IMR-90 (cell line): ENCODE measurements at regions not wholly inside any gene's neighbourhood (a gene's known extent, or its start where the extent isn't known, plus 50 kb on each side); places are given as distances from the start of the nearest gene placed in this dataset.

Experiments used
- ATAC-seq: fragments of 200-7000 bp; cut with Tn5 transposase; 2 replicates; pipeline ENCODE4 v1.9.1; 2020; ENCODE audit warnings: low read depth, mild to moderate bottlenecking, moderate library complexity
- BruUV-seq: library from RNA; stranded (reverse); fragments of 400-500 nt; replicated peaks from 2 replicates; lab custom pipeline; 2021; lab: Mats Ljungman, UMichigan
- CTCF ChIA-PET: fragments of 300-600 bp; formaldehyde crosslinking; extraction: SDS; loops from one replicate; lab custom pipeline; 2021; ENCODE audit warnings: antibody characterized with exemption; lab: Yijun Ruan, JAX
- POLR2A ChIA-PET: fragments of 300-600 bp; sonication (Branson Sonifier 250); formaldehyde crosslinking; loops from one replicate; lab custom pipeline; 2022; ENCODE audit warnings: antibody characterized with exemption; ENCODE audit not compliant: unreplicated experiment; lab: Charles Lee
- DNase-seq: peaks from one replicate; pipeline ENCODE4 v3.0.0; 2013
- H2AFZ ChIP-seq: replicated peaks from 2 replicates; pipeline ENCODE3; 2013; ENCODE audit warnings: low read length, mild to moderate bottlenecking; ENCODE audit not compliant: poor library complexity
- H2AK5ac ChIP-seq: 2 replicates; pipeline ENCODE4 v1.6.1; 2013; ENCODE audit warnings: low read depth, low read length, inconsistent platforms
- H2AK9ac ChIP-seq: replicated peaks from 2 replicates; pipeline ENCODE3; 2013; ENCODE audit warnings: mild to moderate bottlenecking, low read depth, low read length, moderate library complexity; ENCODE audit not compliant: poor library complexity
- H2BK120ac ChIP-seq: 2 replicates; pipeline ENCODE4 v1.6.1; 2013; ENCODE audit warnings: low read depth, low read length, inconsistent platforms
- H2BK15ac ChIP-seq: 3 replicates; pipeline ENCODE4 v1.6.1; 2013; ENCODE audit warnings: low read depth, low read length, inconsistent platforms
- H2BK20ac ChIP-seq: 2 replicates; pipeline ENCODE4 v1.6.1; 2013; ENCODE audit warnings: low read depth, mild to moderate bottlenecking, inconsistent platforms, low read length, moderate library complexity
- H2BK5ac ChIP-seq: 2 replicates; pipeline ENCODE4 v1.6.1; 2013; ENCODE audit warnings: mild to moderate bottlenecking, low read depth, low read length, inconsistent platforms; ENCODE audit not compliant: poor library complexity, severe bottlenecking
- H3K14ac ChIP-seq: replicated peaks from 2 replicates; pipeline ENCODE4 v1.6.1; 2013; ENCODE audit warnings: low read depth, low read length, inconsistent platforms
- H3K18ac ChIP-seq: 2 replicates; pipeline ENCODE4 v1.6.1; 2013; ENCODE audit warnings: low read depth, low read length, control low read depth
- H3K23ac ChIP-seq: 2 replicates; pipeline ENCODE4 v1.6.1; 2013; ENCODE audit warnings: low read depth, low read length, inconsistent platforms
- H3K27ac ChIP-seq: 2 replicates; pipeline ENCODE4 v1.5.1; 2013; ENCODE audit warnings: mild to moderate bottlenecking, control low read depth, low read length; ENCODE audit not compliant: insufficient read depth
- H3K27me3 ChIP-seq: 2 replicates; pipeline ENCODE4 v1.6.1; 2013; ENCODE audit warnings: low read length; ENCODE audit not compliant: control insufficient read depth, insufficient read depth
- H3K36me3 ChIP-seq: 2 replicates; pipeline ENCODE4 v1.6.1; 2013; ENCODE audit warnings: low read length, mixed read lengths; ENCODE audit not compliant: control insufficient read depth, insufficient read depth
- H3K4ac ChIP-seq: 2 replicates; pipeline ENCODE4 v1.6.1; 2013; ENCODE audit warnings: low read depth, low read length, inconsistent platforms
- H3K4me1 ChIP-seq: 2 replicates; pipeline ENCODE4 v1.6.1; 2013; ENCODE audit warnings: low read length, mixed read lengths; ENCODE audit not compliant: control insufficient read depth, insufficient read depth
- H3K4me2 ChIP-seq: 2 replicates; pipeline ENCODE4 v1.6.1; 2013; ENCODE audit warnings: low read depth, mild to moderate bottlenecking, control low read depth, low read length, moderate library complexity
- H3K4me3 ChIP-seq: 2 replicates; pipeline ENCODE4 v1.5.1; 2013; ENCODE audit warnings: low read depth, mild to moderate bottlenecking, control low read depth, low read length, moderate library complexity; ENCODE audit not compliant: insufficient read depth
- H3K56ac ChIP-seq: 2 replicates; pipeline ENCODE4 v1.6.1; 2013; ENCODE audit warnings: low read length, inconsistent platforms; ENCODE audit not compliant: insufficient read depth; ENCODE audit errors: extremely low read depth
- H3K79me1 ChIP-seq, 2 experiments: 2 replicates each; pipeline ENCODE4 v1.6.1; 2013; ENCODE audit warnings: low read length in 2 of 2, inconsistent platforms in 1 of 2, low read depth in 1 of 2
- H3K9ac ChIP-seq: 2 replicates; pipeline ENCODE4 v1.6.1; 2013; ENCODE audit warnings: low read depth, low read length, control low read depth
- H3K9me1 ChIP-seq: 2 replicates; pipeline ENCODE4 v1.6.1; 2013; ENCODE audit warnings: low read length, inconsistent platforms; ENCODE audit not compliant: insufficient read depth
- H3K9me3 ChIP-seq: 2 replicates; pipeline ENCODE4 v1.6.1; 2013; ENCODE audit warnings: low read length; ENCODE audit not compliant: control insufficient read depth, insufficient read depth
- H4K20me1 ChIP-seq: 2 replicates; pipeline ENCODE4 v1.6.1; 2013; ENCODE audit warnings: low read length, inconsistent platforms; ENCODE audit not compliant: insufficient read depth
- H4K5ac ChIP-seq: 2 replicates; pipeline ENCODE4 v1.6.1; 2013; ENCODE audit warnings: mild to moderate bottlenecking, low read depth, low read length, control low read depth
- H4K8ac ChIP-seq, 2 experiments: 2 replicates each; pipeline ENCODE4 v1.6.1; 2013; ENCODE audit warnings: low read depth in 2 of 2, low read length in 2 of 2, control low read depth in 1 of 2, inconsistent platforms in 1 of 2
- H4K91ac ChIP-seq: 2 replicates; pipeline ENCODE4 v1.6.1; 2013; ENCODE audit warnings: low read depth, low read length, inconsistent platforms; ENCODE audit not compliant: insufficient read depth
- CTCF ChIP-seq: conservative IDR thresholded peaks from 2 replicates; pipeline ENCODE4 v1.5.1; 2012; ENCODE audit warnings: mild to moderate bottlenecking, low read depth, low read length, improper control_type of control experiment
- MXI1 ChIP-seq: IDR thresholded peaks from 2 replicates; pipeline ENCODE4 v1.6.1; 2012; ENCODE audit warnings: low read depth, mild to moderate bottlenecking, low read length, moderate library complexity, borderline replicate concordance
- SMC3 ChIP-seq: fragments of 150-350 bp; IDR thresholded peaks from 2 replicates; pipeline ENCODE4 v1.6.1; 2016; ENCODE audit warnings: low read depth, mild to moderate bottlenecking, antibody characterized with exemption, low read length, moderate library complexity
- WGBS, 2 experiments: methylation state at CpG; one replicate each; pipeline versions ENCODE4 v1.1.5 to v1.1.7; 2013; ENCODE audit warnings: missing lambda C conversion rate in 2 of 2; ENCODE audit not compliant: insufficient read length in 1 of 2; ENCODE audit errors: extremely low coverage in 2 of 2; 5-methylcytosine and 5-hydroxymethylcytosine counted together
- dilution Hi-C: fragments of 300-500 bp; cut with HindIII; formaldehyde crosslinking; loops from one replicate; pipeline ENCODE4 v1.14.3; 2018; ENCODE audit warnings: low sequenced_read_pairs; ENCODE audit not compliant: unreplicated experiment
- in situ Hi-C: fragments of 300-500 bp; cut with MboI; formaldehyde crosslinking; loops from 3 replicates; pipeline ENCODE4 v1.14.3; 2019; ENCODE audit warnings: low sequenced_read_pairs, inconsistent platforms, mixed read lengths
- intact Hi-C: fragments of 100-400 bp; cut with micrococcal nuclease; formaldehyde crosslinking; loops from 2 replicates; pipeline ENCODE4 v1.10.0; 2022

GRCh38 chr9:88075506-88075905 is 62.8 kb downstream of the SPATA31C2 start:
- no peaks in the 10 kb centered on the region for H3K79me1 ChIP-seq
- DNase-seq (no peak), ATAC-seq (no peak)
- POLR2A ChIA-PET = no interaction called here
- H3K23ac ChIP-seq = no peak overlapping the region
- no peak overlapping the region for H3K4me2 ChIP-seq
- no peak for TF ChIP-seq MXI1
- TF ChIP-seq SMC3 = no peak
- no peak for TF ChIP-seq CTCF
- H4K5ac ChIP-seq = no peak overlapping the region
- H4K91ac ChIP-seq = no peak overlapping the region
- no peaks in the 10 kb centered on the region for H4K20me1 ChIP-seq
- in situ Hi-C loops = no loop called here
- H3K4me3 ChIP-seq = no peak overlapping the region
- no peak overlapping the region for H3K14ac ChIP-seq
- H3K4me1 ChIP-seq = no peaks in the 10 kb centered on the region; the same call in 1 of the 2 replicates
- no peak overlapping the region for H2BK5ac ChIP-seq
- 33% methylated on average over 1 of the region's 3 CpGs; no CpG with 5 or more reads in 1 of the 2 experiments for WGBS, 2 experiments
- H2AK9ac ChIP-seq = no peak overlapping the region
- BruUV-seq = no TSS peak
- dilution Hi-C loops = no loop called here
- H3K9ac ChIP-seq = no peak overlapping the region
- peaks cover 5% of the 10 kb centered on the region for H3K27me3 ChIP-seq
- no peak overlapping the region for H2AFZ ChIP-seq
- no peak overlapping the region for H3K56ac ChIP-seq
- CTCF ChIA-PET = interaction anchor here (0.6 to 1.4 kb wide), 2 partner anchors 16 to 23 kb away, joined by 3 to 4 read pairs; no protein-coding TSS in a partner anchor
- H2BK20ac ChIP-seq = no peak overlapping the region
- no peak overlapping the region for H2AK5ac ChIP-seq
- H3K18ac ChIP-seq = no peak overlapping the region
- no peaks in the 10 kb centered on the region for H3K9me1 ChIP-seq
- H4K8ac ChIP-seq = no peak overlapping the region
- no peak overlapping the region for H3K27ac ChIP-seq
- H3K9me3 ChIP-seq = peaks cover 3% of the 10 kb centered on the region; the same call in 1 of the 2 replicates
- H2BK15ac ChIP-seq = no peak overlapping the region
- intact Hi-C loops = no loop called here
- no peak overlapping the region for H3K4ac ChIP-seq
- no peaks in the 10 kb centered on the region for H3K36me3 ChIP-seq
- no peak overlapping the region for H2BK120ac ChIP-seq
